Upper lobe of left lung (tissue), 4 donors: ENCODE measurements at regions not wholly inside any gene's neighbourhood (a gene's known extent, or its start where the extent isn't known, plus 50 kb on each side); places are given as distances from the start of the nearest gene placed in this dataset.

Experiments used
- POLR2AphosphoS5 ChIP-seq, 2 donors: sonication (generic); formaldehyde crosslinking; IDR thresholded peaks; one replicate each; pipeline ENCODE4 v1.5.1; 2017; ENCODE audit warnings: antibody characterized with exemption in 2 of 2
- TF ChIP-seq, protein P1 (sequence below), 6 experiments: fragments of 450-650 bp in 4 of 6; fragments of 200-600 bp in 2 of 6; sonication (generic) in 2 of 6; IDR thresholded peaks; one replicate each; pipeline ENCODE4 v1.5.1; 2016 to 2019; ENCODE audit warnings: antibody characterized with exemption in 6 of 6

DNA sequence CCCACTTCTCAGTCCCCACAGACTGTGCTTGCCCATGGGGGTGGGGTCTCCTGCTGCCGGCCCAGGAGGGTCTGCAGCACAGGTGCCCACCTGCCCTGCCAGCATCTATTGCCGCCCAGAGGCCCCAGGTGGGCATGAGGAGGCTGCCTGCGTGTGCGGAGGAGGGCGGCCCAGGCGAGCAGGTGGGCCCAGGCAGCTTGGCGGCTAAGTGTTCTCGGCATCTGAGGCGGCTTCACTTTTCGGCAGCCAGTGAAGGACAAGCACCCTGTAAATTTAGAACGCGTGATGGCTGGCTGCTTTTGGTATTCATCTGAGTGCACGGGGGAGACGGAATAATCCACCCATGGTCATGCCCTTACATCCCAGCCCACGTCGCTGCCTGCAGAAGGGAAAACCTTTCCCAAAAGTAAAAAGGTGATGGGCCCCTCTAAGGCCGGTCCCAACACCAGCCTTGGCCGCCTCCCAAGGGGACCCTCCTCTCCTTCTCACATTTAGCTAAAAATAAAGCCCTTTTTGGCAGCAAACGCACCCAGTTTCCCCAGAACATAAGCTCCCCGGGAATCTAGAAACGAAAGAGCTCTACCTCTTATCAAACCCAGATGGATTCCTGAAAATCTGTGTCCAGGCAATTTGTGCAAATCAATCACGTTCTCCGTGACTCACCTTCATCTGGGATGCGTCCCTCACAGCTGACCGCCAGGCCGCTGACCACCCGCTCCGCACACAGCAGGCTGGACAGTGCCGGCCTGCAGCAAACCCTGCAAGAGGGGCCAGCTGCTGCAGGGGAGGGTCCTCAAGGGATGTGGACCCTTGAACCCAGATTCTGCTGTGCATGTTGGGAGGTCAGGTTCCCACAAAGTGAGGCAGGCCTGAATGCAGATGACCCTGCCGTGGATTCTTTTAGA, 79.4 kb downstream of the RBFOX3 start:
- TF ChIP-seq, protein P1, sequence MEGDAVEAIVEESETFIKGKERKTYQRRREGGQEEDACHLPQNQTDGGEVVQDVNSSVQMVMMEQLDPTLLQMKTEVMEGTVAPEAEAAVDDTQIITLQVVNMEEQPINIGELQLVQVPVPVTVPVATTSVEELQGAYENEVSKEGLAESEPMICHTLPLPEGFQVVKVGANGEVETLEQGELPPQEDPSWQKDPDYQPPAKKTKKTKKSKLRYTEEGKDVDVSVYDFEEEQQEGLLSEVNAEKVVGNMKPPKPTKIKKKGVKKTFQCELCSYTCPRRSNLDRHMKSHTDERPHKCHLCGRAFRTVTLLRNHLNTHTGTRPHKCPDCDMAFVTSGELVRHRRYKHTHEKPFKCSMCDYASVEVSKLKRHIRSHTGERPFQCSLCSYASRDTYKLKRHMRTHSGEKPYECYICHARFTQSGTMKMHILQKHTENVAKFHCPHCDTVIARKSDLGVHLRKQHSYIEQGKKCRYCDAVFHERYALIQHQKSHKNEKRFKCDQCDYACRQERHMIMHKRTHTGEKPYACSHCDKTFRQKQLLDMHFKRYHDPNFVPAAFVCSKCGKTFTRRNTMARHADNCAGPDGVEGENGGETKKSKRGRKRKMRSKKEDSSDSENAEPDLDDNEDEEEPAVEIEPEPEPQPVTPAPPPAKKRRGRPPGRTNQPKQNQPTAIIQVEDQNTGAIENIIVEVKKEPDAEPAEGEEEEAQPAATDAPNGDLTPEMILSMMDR (IDR thresholded peaks at IDR 0.05): no peak
- no peak for TF ChIP-seq POLR2AphosphoS5 (IDR thresholded peaks at IDR 0.05)
